GM21723 (cell line): ENCODE measurements at regions not wholly inside any gene's neighbourhood (a gene's known extent, or its start where the extent isn't known, plus 50 kb on each side); places are given as distances from the start of the nearest gene placed in this dataset.
"Not testable (repeated sequence)": the region's sequence is repeated elsewhere in the genome, so short reads cannot be mapped to it uniquely, and the experiment has no call there.

Source experiments
- ATAC-seq: cut with Tn5 transposase; IDR thresholded peaks from one replicate; pipeline ENCODE4 v1.9.1; 2021; ENCODE audit warnings: mild to moderate bottlenecking, moderate library complexity; ENCODE audit not compliant: unreplicated experiment

GRCh38 chr15:98085003-98085639 is 124.6 kb downstream of the ARRDC4 start:
- no peak for ATAC-seq

- not testable (repeated sequence) for ATAC-seq
Measured at GRCh38 chr15:98088307-98088945, 127.9 kb downstream of the ARRDC4 start.

- ATAC-seq, result not testable (repeated sequence)
Measured at GRCh38 chr15:98089352-98089751, 128.8 kb downstream of the ARRDC4 start.

- ATAC-seq, result not testable (repeated sequence)
Measured at GRCh38 chr15:98097986-98098385, 137.5 kb downstream of the ARRDC4 start.

- ATAC-seq, result not testable (repeated sequence)
Measured at GRCh38 chr15:98100606-98101005, 140.1 kb downstream of the ARRDC4 start.

GRCh38 chr15:98103570-98103969 is 143.1 kb downstream of the ARRDC4 start:
- no peak for ATAC-seq

GRCh38 chr15:98104386-98105151 is 144.1 kb downstream of the ARRDC4 start:
- ATAC-seq, result not testable (repeated sequence)

GRCh38 chr15:98106615-98107194 is 146.2 kb downstream of the ARRDC4 start:
- ATAC-seq, result not testable (repeated sequence)

GRCh38 chr15:98111806-98112205 is 151.3 kb downstream of the ARRDC4 start:
- no peak for ATAC-seq

- no peak for ATAC-seq
Measured at GRCh38 chr15:98113327-98113726, 152.8 kb downstream of the ARRDC4 start.

- no peak for ATAC-seq
Measured at GRCh38 chr15:98120561-98120960, 160.1 kb downstream of the ARRDC4 start.

- ATAC-seq, result no peak
Measured at GRCh38 chr15:98121536-98121935, 161.0 kb downstream of the ARRDC4 start.

- ATAC-seq, result no peak
Measured at GRCh38 chr15:98121957-98122356, 161.5 kb downstream of the ARRDC4 start.

- ATAC-seq, result no peak
Measured at GRCh38 chr15:98123297-98123696, 162.8 kb downstream of the ARRDC4 start.

- ATAC-seq, result no peak
Measured at GRCh38 chr15:98123834-98124233, 163.3 kb downstream of the ARRDC4 start.

GRCh38 chr15:98124581-98124980 is 164.1 kb downstream of the ARRDC4 start:
- no peak for ATAC-seq

GRCh38 chr15:98126326-98127085 is 166.0 kb downstream of the ARRDC4 start:
- no peak for ATAC-seq

- ATAC-seq, result no peak
Measured at GRCh38 chr15:98127586-98127985, 167.1 kb downstream of the ARRDC4 start.

GRCh38 chr15:98131924-98132323 is 171.4 kb downstream of the ARRDC4 start:
- ATAC-seq, result no peak

- ATAC-seq, result no peak
Measured at GRCh38 chr15:98134905-98135304, 174.4 kb downstream of the ARRDC4 start.

- no peak for ATAC-seq
Measured at GRCh38 chr15:98138910-98139309, 178.4 kb downstream of the ARRDC4 start.
